Endothelial cell of umbilical vein (primary cell): ENCODE measurements at regions not wholly inside any gene's neighbourhood (a gene's known extent, or its start where the extent isn't known, plus 50 kb on each side); places are given as distances from the start of the nearest gene placed in this dataset.

Source experiments
- EZH2 ChIP-seq: IDR thresholded peaks from 2 replicates; pipeline ENCODE4 v1.6.1; 2012; ENCODE audit warnings: borderline replicate concordance, low read depth, mild to moderate bottlenecking, moderate library complexity, low read length, inconsistent platforms; ENCODE audit not compliant: severe bottlenecking
- GATA2 ChIP-seq: IDR thresholded peaks from 2 replicates; pipeline ENCODE4 v1.7.0; 2011; ENCODE audit warnings: low read depth, mild to moderate bottlenecking, moderate library complexity, mixed read lengths, low read length; ENCODE audit not compliant: insufficient read length, insufficient read depth
- JUN ChIP-seq: IDR thresholded peaks from 2 replicates; pipeline ENCODE4 v1.6.1; 2011; ENCODE audit warnings: borderline replicate concordance, low read depth; ENCODE audit not compliant: insufficient read length, insufficient read depth
- MYC ChIP-seq: IDR thresholded peaks from one replicate; pipeline ENCODE4 v1.6.1; 2011; ENCODE audit warnings: mild to moderate bottlenecking, low read depth, low read length
- POLR2A ChIP-seq: IDR thresholded peaks from 2 replicates; pipeline ENCODE4 v1.6.1; 2012; ENCODE audit warnings: low read depth, mild to moderate bottlenecking, control low read depth, low read length
- POLR2AphosphoS5 ChIP-seq: IDR thresholded peaks from 2 replicates; pipeline ENCODE4 v1.6.1; 2012; ENCODE audit warnings: low read depth, mild to moderate bottlenecking, control low read depth, low read length, moderate library complexity; ENCODE audit not compliant: insufficient read depth
- TF ChIP-seq, protein P1 (sequence below), 2 donors: IDR thresholded peaks; 1 replicate in 1 of 2; 2 replicates in 1 of 2; pipeline ENCODE4 v1.5.1; 2011; ENCODE audit warnings: low read length in 2 of 2, mild to moderate bottlenecking in 2 of 2, moderate library complexity in 2 of 2, control low read depth in 1 of 2, inconsistent platforms in 1 of 2, low read depth in 1 of 2; ENCODE audit not compliant: insufficient read depth in 1 of 2; ENCODE audit errors: extremely low read depth in 1 of 2
- TF ChIP-seq, protein P2 (sequence below): IDR thresholded peaks from 2 replicates; pipeline ENCODE4 v1.6.1; 2011; ENCODE audit not compliant: insufficient read depth, insufficient read length

GRCh38 chr2:134020608-134021007 is 233.3 kb upstream of the MGAT5 start:
- TF ChIP-seq, protein P1, sequence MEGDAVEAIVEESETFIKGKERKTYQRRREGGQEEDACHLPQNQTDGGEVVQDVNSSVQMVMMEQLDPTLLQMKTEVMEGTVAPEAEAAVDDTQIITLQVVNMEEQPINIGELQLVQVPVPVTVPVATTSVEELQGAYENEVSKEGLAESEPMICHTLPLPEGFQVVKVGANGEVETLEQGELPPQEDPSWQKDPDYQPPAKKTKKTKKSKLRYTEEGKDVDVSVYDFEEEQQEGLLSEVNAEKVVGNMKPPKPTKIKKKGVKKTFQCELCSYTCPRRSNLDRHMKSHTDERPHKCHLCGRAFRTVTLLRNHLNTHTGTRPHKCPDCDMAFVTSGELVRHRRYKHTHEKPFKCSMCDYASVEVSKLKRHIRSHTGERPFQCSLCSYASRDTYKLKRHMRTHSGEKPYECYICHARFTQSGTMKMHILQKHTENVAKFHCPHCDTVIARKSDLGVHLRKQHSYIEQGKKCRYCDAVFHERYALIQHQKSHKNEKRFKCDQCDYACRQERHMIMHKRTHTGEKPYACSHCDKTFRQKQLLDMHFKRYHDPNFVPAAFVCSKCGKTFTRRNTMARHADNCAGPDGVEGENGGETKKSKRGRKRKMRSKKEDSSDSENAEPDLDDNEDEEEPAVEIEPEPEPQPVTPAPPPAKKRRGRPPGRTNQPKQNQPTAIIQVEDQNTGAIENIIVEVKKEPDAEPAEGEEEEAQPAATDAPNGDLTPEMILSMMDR (IDR thresholded peaks at IDR 0.05; ENCODE audit: extremely low read depth in 1 of 2, insufficient read depth in 1 of 2, low read depth in 1 of 2, low read length in 2 of 2) = no peak
- no peak for TF ChIP-seq POLR2A
- no peak for TF ChIP-seq JUN
- TF ChIP-seq EZH2 = no peak
- TF ChIP-seq POLR2AphosphoS5 = no peak
- no peak for TF ChIP-seq MYC
- no peak for TF ChIP-seq GATA2
- TF ChIP-seq, protein P2, sequence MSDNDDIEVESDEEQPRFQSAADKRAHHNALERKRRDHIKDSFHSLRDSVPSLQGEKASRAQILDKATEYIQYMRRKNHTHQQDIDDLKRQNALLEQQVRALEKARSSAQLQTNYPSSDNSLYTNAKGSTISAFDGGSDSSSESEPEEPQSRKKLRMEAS = no peak
